GM06990 (cell line): ENCODE measurements at regions not wholly inside any gene's neighbourhood (a gene's known extent, or its start where the extent isn't known, plus 50 kb on each side); places are given as distances from the start of the nearest gene placed in this dataset.

Source experiments
- DNase-seq: peaks from one replicate; pipeline ENCODE4 v3.0.0-alpha.2; 2011; ENCODE audit not compliant: insufficient read length; ENCODE audit errors: extremely low read depth
- H3K27me3 ChIP-seq: replicated peaks from 2 replicates; pipeline ENCODE4 v1.6.0; 2011; ENCODE audit warnings: low read length; ENCODE audit not compliant: control insufficient read depth, insufficient read depth
- H3K36me3 ChIP-seq: 2 replicates; pipeline ENCODE4 v1.5.1; 2011; ENCODE audit warnings: low read length; ENCODE audit not compliant: control insufficient read depth, insufficient read depth
- H3K4me3 ChIP-seq: replicated peaks from 2 replicates; pipeline ENCODE4 v1.5.1; 2011; ENCODE audit warnings: low read depth, mild to moderate bottlenecking, control low read depth, low read length
- CTCF ChIP-seq: IDR thresholded peaks from 2 replicates; pipeline ENCODE4 v1.5.1; 2011; ENCODE audit warnings: low read length, control low read depth, mild to moderate bottlenecking, inconsistent platforms; ENCODE audit not compliant: insufficient read depth, poor library complexity, severe bottlenecking

DNA sequence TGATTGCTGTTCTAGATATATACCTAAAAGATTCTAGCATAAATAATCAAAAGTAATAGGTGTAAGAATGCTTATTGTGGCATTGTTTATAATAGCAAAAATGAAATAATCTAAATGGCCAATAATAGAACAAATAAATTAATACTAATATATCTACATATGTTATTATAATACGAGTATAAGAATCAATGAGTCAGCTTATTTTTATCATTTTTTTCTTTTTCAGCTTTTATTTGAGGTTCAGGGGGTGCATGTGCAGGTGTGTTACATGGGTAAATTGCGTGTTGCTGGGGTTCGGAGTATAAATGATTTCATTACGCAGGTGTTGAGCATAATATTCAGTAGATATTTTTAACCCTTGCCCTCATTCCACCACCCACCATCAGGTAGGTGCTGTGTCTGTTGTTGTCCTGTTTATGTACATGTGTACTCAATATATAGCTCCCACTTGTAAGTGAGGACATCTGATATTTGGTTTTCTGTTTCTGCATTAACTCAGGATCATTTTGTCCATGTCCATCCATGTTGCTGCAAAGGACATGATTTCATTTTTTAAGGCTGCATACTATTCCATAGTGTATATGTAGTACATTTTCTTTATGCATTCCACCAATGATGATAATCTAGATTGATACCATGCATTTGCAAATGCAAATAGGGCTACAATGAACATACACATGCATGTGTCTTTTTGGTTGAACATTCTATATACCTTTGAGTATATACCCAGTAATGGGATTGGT lies 122.2 kb upstream of the GMNC start:
- no peaks in the 10 kb centered on the region for H3K36me3 ChIP-seq
- no peak for TF ChIP-seq CTCF
- no peaks in the 10 kb centered on the region for H3K27me3 ChIP-seq
- H3K4me3 ChIP-seq = no peak overlapping the region
- no peak for DNase-seq

DNA sequence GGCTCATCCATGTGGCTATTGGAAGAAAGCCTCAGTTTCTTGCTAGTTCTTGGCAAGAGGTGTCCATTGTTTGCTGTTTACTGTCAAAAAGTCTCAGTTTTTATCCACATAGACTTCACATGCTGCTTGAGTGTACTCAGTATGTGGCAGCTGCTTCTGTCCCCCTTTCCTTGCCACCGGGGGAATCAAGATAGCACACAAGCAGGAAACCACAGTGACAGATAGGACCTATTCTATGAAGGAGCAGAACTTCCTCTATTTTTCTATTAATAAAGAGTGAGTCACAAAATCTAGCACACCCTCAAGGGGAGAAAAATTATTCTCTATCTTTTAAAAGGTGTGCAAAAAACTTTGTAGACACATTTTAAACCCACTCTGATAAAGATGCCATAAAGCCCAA lies 121.4 kb upstream of the GMNC start:
- no peak for TF ChIP-seq CTCF
- DNase-seq = no peak
- no peak overlapping the region for H3K4me3 ChIP-seq
- H3K36me3 ChIP-seq = no peaks in the 10 kb centered on the region
- H3K27me3 ChIP-seq = no peaks in the 10 kb centered on the region

- Histone ChIP-seq H3K36me3 (no peaks in the 10 kb centered on the region), H3K4me3 (no peak overlapping the region), H3K27me3 (no peaks in the 10 kb centered on the region)
- no peak for TF ChIP-seq CTCF
- DNase-seq = no peak
These were observed 111.3 kb upstream of the GMNC start for GRCh38 chr3:190973771-190974170.

- H3K36me3 ChIP-seq = no peaks in the 10 kb centered on the region
- DNase-seq = no peak
- H3K4me3 ChIP-seq = no peak overlapping the region
- TF ChIP-seq CTCF = no peak
- no peaks in the 10 kb centered on the region for H3K27me3 ChIP-seq
These were observed 110.4 kb upstream of the GMNC start for GRCh38 chr3:190972840-190973270.

- no peaks in the 10 kb centered on the region for H3K27me3 ChIP-seq
- no peak overlapping the region for H3K4me3 ChIP-seq
- no peak for DNase-seq
- no peak for TF ChIP-seq CTCF
- no peaks in the 10 kb centered on the region for H3K36me3 ChIP-seq
These were observed 109.7 kb upstream of the GMNC start for GRCh38 chr3:190972196-190972595.

GRCh38 chr3:190970560-190970959 lies 108.1 kb upstream of the GMNC start:
- TF ChIP-seq CTCF = no peak
- no peaks in the 10 kb centered on the region for H3K36me3 ChIP-seq
- DNase-seq = no peak
- H3K4me3 ChIP-seq = no peak overlapping the region
- H3K27me3 ChIP-seq = no peaks in the 10 kb centered on the region
